PC-9 (cell line): ENCODE measurements at regions not wholly inside any gene's neighbourhood (a gene's known extent, or its start where the extent isn't known, plus 50 kb on each side); places are given as distances from the start of the nearest gene placed in this dataset.

Experiments used
- BruUV-seq: library from RNA; stranded (reverse); fragments of 400-500 nt; replicated peaks from 2 replicates; lab custom pipeline; 2021; lab: Mats Ljungman, UMichigan
- CTCF ChIA-PET: fragments of 300-600 bp; sonication (Branson Sonifier 250); formaldehyde crosslinking; loops from one replicate; lab custom pipeline; 2022; ENCODE audit warnings: antibody characterized with exemption; lab: Charles Lee
- POLR2A ChIA-PET: fragments of 300-600 bp; sonication (Branson Sonifier 250); formaldehyde crosslinking; loops from one replicate; lab custom pipeline; 2022; ENCODE audit warnings: antibody characterized with exemption; ENCODE audit not compliant: unreplicated experiment; lab: Charles Lee
- DNase-seq, 2 experiments: peaks; one replicate each; pipeline versions ENCODE4 v3.0.0 to v3.0.0-alpha.2; 2015 to 2022; ENCODE audit warnings: mixed read lengths in 1 of 2
- H2AFZ ChIP-seq: fragments of 200-600 bp; sonication (generic); 2 replicates; pipeline ENCODE4 v1.8.1; 2017; ENCODE audit warnings: antibody characterized with exemption
- H3F3A ChIP-seq: fragments of 200-600 bp; sonication (generic); 2 replicates; pipeline ENCODE4 v1.8.1; 2017; ENCODE audit warnings: antibody characterized with exemption, mild to moderate bottlenecking, low read depth; ENCODE audit not compliant: insufficient read depth
- H3K27ac ChIP-seq: fragments of 200-600 bp; sonication (generic); 2 replicates; pipeline ENCODE4 v1.6.1; 2016; ENCODE audit warnings: mixed run types
- H3K27me3 ChIP-seq: fragments of 200-600 bp; sonication (generic); 2 replicates; pipeline ENCODE4 v1.6.1; 2016; ENCODE audit warnings: low read depth, mixed run types; ENCODE audit not compliant: insufficient read depth
- H3K36me3 ChIP-seq: fragments of 200-600 bp; sonication (generic); 2 replicates; pipeline ENCODE4 v1.6.1; 2016; ENCODE audit warnings: low read depth, mixed run types
- H3K4me1 ChIP-seq: fragments of 200-600 bp; sonication (generic); replicated peaks from 2 replicates; pipeline ENCODE4 v1.6.1; 2016; ENCODE audit warnings: mixed run types; ENCODE audit not compliant: insufficient read depth
- H3K4me2 ChIP-seq: fragments of 200-600 bp; sonication (generic); 2 replicates; pipeline ENCODE4 v1.6.1; 2017; ENCODE audit warnings: mixed run types
- H3K4me3 ChIP-seq: fragments of 200-600 bp; sonication (generic); 2 replicates; pipeline ENCODE4 v1.6.1; 2016; ENCODE audit warnings: mixed run types
- H3K79me2 ChIP-seq: fragments of 200-600 bp; sonication (generic); 2 replicates; pipeline ENCODE4 v1.6.1; 2017; ENCODE audit warnings: low read depth, mixed run types
- H3K9me2 ChIP-seq: fragments of 200-600 bp; sonication (generic); 2 replicates; pipeline ENCODE4 v1.8.1; 2017; ENCODE audit warnings: mild to moderate bottlenecking; ENCODE audit not compliant: insufficient read depth
- H3K9me3 ChIP-seq: fragments of 200-600 bp; sonication (generic); 2 replicates; pipeline ENCODE4 v1.8.1; 2016; ENCODE audit warnings: low read depth; ENCODE audit not compliant: insufficient read depth
- H4K20me1 ChIP-seq: fragments of 200-600 bp; sonication (generic); 2 replicates; pipeline ENCODE4 v1.8.1; 2017; ENCODE audit not compliant: insufficient read depth
- EZH2 ChIP-seq: fragments of 200-600 bp; sonication (generic); IDR thresholded peaks from 2 replicates; pipeline ENCODE4 v1.8.0; 2017; ENCODE audit warnings: antibody characterized with exemption, low read depth
- intact Hi-C: fragments of 100-400 bp; cut with micrococcal nuclease; formaldehyde crosslinking; loops from one replicate; pipeline ENCODE4 v1.10.0; 2022; ENCODE audit not compliant: unreplicated experiment
- TF ChIP-seq, protein P1 (sequence below): fragments of 200-600 bp; sonication (generic); conservative IDR thresholded peaks from 2 replicates; pipeline ENCODE4 v1.6.1; 2017; ENCODE audit warnings: mixed run types, antibody characterized with exemption, mild to moderate bottlenecking, moderate library complexity

DNA sequence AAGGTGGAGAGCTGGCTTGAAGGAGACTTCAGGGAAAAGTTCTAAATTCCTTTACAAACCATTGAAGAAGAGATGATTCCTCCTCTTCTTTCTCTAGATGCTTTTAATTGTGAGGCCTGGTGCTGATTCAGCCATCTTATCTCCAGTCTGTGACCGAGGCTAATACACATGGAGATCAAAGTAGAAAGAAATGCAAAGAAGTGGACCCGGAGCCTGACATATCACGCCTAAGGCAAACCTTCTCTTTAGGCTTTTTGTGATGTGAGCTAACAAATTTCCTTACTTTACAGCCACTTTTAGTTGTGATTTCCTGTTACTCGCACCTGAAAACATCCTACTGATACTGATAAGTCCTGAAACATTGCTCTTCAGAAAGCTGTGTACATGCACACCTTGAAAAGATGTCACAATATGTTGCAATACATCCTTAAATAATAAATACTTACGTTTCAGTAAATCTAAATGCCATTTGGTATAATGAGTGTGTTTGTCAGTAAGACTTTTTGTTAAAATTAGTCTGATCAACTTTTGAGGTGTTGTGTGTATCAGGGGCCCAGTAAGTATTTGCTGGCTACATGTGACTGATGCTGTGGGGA is 192.4 kb downstream of the BAMBI start:
- intact Hi-C loops = no loop called here
- CTCF ChIA-PET = no interaction called here

DNA sequence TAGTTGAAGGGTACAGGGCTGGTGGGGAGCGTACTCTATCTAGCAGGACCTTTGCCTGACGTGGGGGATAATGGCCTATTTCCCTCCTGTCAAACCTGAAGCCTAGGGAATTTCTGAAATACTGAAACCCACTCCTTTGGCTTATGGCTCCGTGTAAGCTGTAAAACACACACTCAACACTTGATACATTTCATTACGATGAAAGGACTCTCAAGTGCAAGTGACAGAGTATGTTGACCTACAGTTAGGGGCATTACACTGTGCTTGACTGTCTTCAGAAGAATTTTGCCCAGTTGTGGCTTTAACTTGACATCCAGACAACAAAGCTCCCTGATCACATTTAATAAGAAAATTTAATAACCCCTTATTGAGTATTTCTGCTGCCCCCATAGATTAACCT is 194.3 kb downstream of the BAMBI start:
- intact Hi-C loops = no loop called here
- Histone ChIP-seq H2AFZ (no peak overlapping the region), H3F3A (no peaks in the 10 kb centered on the region), H4K20me1 (no peaks in the 10 kb centered on the region), H3K36me3 (no peaks in the 10 kb centered on the region), H3K4me1 (no peaks in the 10 kb centered on the region), H3K27ac (no peak overlapping the region), H3K27me3 (no peaks in the 10 kb centered on the region), H3K79me2 (no peaks in the 10 kb centered on the region), H3K4me3 (no peak overlapping the region), H3K9me2 (no peaks in the 10 kb centered on the region), H3K9me3 (no peaks in the 10 kb centered on the region), H3K4me2 (no peak overlapping the region)
- CTCF ChIA-PET = no interaction called here
- TF ChIP-seq, protein P1, sequence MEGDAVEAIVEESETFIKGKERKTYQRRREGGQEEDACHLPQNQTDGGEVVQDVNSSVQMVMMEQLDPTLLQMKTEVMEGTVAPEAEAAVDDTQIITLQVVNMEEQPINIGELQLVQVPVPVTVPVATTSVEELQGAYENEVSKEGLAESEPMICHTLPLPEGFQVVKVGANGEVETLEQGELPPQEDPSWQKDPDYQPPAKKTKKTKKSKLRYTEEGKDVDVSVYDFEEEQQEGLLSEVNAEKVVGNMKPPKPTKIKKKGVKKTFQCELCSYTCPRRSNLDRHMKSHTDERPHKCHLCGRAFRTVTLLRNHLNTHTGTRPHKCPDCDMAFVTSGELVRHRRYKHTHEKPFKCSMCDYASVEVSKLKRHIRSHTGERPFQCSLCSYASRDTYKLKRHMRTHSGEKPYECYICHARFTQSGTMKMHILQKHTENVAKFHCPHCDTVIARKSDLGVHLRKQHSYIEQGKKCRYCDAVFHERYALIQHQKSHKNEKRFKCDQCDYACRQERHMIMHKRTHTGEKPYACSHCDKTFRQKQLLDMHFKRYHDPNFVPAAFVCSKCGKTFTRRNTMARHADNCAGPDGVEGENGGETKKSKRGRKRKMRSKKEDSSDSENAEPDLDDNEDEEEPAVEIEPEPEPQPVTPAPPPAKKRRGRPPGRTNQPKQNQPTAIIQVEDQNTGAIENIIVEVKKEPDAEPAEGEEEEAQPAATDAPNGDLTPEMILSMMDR = no peak
- no peak for DNase-seq
- BruUV-seq = no TSS peak
- POLR2A ChIA-PET = no interaction called here

More for the DNA sequence above, 192.4 kb downstream of the BAMBI start:
- POLR2A ChIA-PET = no interaction called here
- H3K9me3 ChIP-seq = no peaks in the 10 kb centered on the region
- no peak for DNase-seq
- no peak for TF ChIP-seq EZH2
- TF ChIP-seq, protein P1 = no peak
- no peaks in the 10 kb centered on the region for H3F3A ChIP-seq
- H3K4me2 ChIP-seq = no peak overlapping the region
- H3K27me3 ChIP-seq = no peaks in the 10 kb centered on the region
- no peaks in the 10 kb centered on the region for H4K20me1 ChIP-seq
- no peaks in the 10 kb centered on the region for H3K9me2 ChIP-seq
- no peak overlapping the region for H2AFZ ChIP-seq
- no peak overlapping the region for H3K4me3 ChIP-seq
- no peak overlapping the region for H3K27ac ChIP-seq
- no peaks in the 10 kb centered on the region for H3K4me1 ChIP-seq
- no peaks in the 10 kb centered on the region for H3K79me2 ChIP-seq
- BruUV-seq = no TSS peak
- H3K36me3 ChIP-seq = no peaks in the 10 kb centered on the region

DNA sequence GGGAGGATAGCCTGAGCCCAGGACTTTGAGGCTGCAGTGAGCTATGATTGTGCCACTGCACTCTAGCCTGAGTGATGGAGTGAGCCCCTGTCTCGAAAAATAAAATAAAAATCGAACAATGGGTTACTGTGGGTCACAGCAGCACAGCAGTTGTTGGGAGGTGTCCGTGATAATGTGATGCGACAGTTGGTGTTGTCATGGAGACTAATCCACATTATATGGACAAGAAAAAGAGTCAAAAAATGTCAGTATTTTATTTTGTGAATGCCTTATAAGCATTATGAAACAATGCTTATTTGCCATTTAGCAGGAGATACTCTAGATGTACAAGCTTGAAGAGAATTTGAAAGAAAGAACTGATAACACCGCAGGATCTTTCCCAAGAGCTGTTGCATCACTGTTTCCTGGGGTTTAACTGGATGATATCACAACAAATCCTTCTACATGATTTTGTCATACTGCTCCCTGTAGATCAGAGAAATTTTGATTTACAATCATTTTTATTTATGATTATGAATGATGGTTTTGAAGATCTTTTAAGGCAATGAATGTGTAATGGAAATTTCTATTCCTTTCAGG is 195.4 kb downstream of the BAMBI start:
- Histone ChIP-seq H3F3A (no peaks in the 10 kb centered on the region), H2AFZ (no peak overlapping the region), H3K36me3 (no peaks in the 10 kb centered on the region), H3K4me3 (no peak overlapping the region), H3K4me2 (no peak overlapping the region), H3K27ac (no peak overlapping the region), H3K9me3 (no peaks in the 10 kb centered on the region), H3K9me2 (no peaks in the 10 kb centered on the region), H4K20me1 (no peaks in the 10 kb centered on the region), H3K4me1 (no peaks in the 10 kb centered on the region), H3K79me2 (no peaks in the 10 kb centered on the region), H3K27me3 (no peaks in the 10 kb centered on the region)
- intact Hi-C loops = no loop called here
- BruUV-seq = no TSS peak
- no peak for DNase-seq
- ChIA-PET POLR2A (no interaction called here), CTCF (no interaction called here)
- TF ChIP-seq EZH2 = no peak
- TF ChIP-seq, protein P1 = no peak
